ENCODE measurements at regions not wholly inside any gene's neighbourhood (a gene's known extent, or its start where the extent isn't known, plus 50 kb on each side); places are given as distances from the start of the nearest gene placed in this dataset.

DNA sequence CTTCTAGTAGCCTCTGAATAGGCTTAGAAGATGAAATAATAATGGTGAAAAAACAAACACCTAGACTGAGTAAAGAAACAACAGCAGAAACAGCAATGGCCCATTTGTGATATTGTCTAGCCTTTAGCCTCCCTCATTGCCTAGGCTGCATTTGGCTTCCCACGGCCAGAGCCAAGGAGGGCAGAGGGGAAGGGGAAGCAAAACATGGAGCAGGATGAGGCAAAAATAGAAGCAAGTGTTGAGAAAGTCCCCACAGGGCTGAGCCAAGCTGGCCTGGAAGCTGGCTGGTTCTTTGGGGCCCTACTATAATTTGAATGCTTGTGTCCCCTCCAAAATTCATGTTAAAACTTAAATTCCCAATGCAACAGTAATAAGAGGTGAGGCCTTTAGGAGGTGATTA lies 60.2 kb upstream of the KSR1 start:
- TF ChIP-seq, protein P1, sequence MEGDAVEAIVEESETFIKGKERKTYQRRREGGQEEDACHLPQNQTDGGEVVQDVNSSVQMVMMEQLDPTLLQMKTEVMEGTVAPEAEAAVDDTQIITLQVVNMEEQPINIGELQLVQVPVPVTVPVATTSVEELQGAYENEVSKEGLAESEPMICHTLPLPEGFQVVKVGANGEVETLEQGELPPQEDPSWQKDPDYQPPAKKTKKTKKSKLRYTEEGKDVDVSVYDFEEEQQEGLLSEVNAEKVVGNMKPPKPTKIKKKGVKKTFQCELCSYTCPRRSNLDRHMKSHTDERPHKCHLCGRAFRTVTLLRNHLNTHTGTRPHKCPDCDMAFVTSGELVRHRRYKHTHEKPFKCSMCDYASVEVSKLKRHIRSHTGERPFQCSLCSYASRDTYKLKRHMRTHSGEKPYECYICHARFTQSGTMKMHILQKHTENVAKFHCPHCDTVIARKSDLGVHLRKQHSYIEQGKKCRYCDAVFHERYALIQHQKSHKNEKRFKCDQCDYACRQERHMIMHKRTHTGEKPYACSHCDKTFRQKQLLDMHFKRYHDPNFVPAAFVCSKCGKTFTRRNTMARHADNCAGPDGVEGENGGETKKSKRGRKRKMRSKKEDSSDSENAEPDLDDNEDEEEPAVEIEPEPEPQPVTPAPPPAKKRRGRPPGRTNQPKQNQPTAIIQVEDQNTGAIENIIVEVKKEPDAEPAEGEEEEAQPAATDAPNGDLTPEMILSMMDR (IDR thresholded peaks at IDR 0.05): no peak
- no peak for TF ChIP-seq ZFX (IDR thresholded peaks at IDR 0.05; ENCODE audit: borderline replicate concordance)
